ENCODE measurements at regions not wholly inside any gene's neighbourhood (a gene's known extent, or its start where the extent isn't known, plus 50 kb on each side); places are given as distances from the start of the nearest gene placed in this dataset.

GRCh38 chr15:68528626-68529290, 50.0 kb upstream of the CORO2B start:
- DNase-seq = peak; percentile 16

Measured in GDM1 (cell line).